PC-9 (cell line): ENCODE measurements at regions not wholly inside any gene's neighbourhood (a gene's known extent, or its start where the extent isn't known, plus 50 kb on each side); places are given as distances from the start of the nearest gene placed in this dataset.

Source experiments
- CTCF ChIP-seq: fragments of 200-600 bp; sonication (generic); conservative IDR thresholded peaks from 2 replicates; pipeline ENCODE4 v1.6.1; 2017; ENCODE audit warnings: mixed run types, antibody characterized with exemption, mild to moderate bottlenecking, moderate library complexity
- EZH2 ChIP-seq: fragments of 200-600 bp; sonication (generic); IDR thresholded peaks from 2 replicates; pipeline ENCODE4 v1.8.0; 2017; ENCODE audit warnings: antibody characterized with exemption, low read depth

- TF ChIP-seq CTCF (no peak), EZH2 (no peak)
Observed at GRCh38 chr2:23005469-23005868, 379.5 kb upstream of the KLHL29 start.
